K562 (cell line): ENCODE measurements at regions not wholly inside any gene's neighbourhood (a gene's known extent, or its start where the extent isn't known, plus 50 kb on each side); places are given as distances from the start of the nearest gene placed in this dataset.

Source experiments
- HOXB6 ChIP-seq: fragments of 250-450 bp; sonication (Bioruptor Pico); IDR thresholded peaks from 2 replicates; pipeline ENCODE4 v1.5.1; 2022; ENCODE audit warnings: mild to moderate bottlenecking, borderline replicate concordance
- JUN ChIP-seq, 2 experiments: sonication (generic) in 1 of 2; formaldehyde crosslinking in 1 of 2; IDR thresholded peaks; 2 replicates each; pipeline versions ENCODE4 v1.6.1 to v1.8.0; 2012 to 2022; ENCODE audit warnings: borderline replicate concordance in 2 of 2, mild to moderate bottlenecking in 2 of 2, improper control_type of control experiment in 1 of 2, low read depth in 1 of 2, low read length in 1 of 2, missing genetic modification reagents in 1 of 2
- JUNB ChIP-seq: fragments of 450-650 bp; formaldehyde crosslinking; conservative IDR thresholded peaks from 2 replicates; pipeline ENCODE4 v1.4.0; 2020; ENCODE audit warnings: mild to moderate bottlenecking
- SMARCA4 ChIP-seq: fragments of 450-650 bp; IDR thresholded peaks from 2 replicates; pipeline ENCODE4 v1.6.1; 2016
- SP2 ChIP-seq: IDR thresholded peaks from 2 replicates; pipeline ENCODE4 v1.6.1; 2011; ENCODE audit warnings: mild to moderate bottlenecking, low read depth, low read length, moderate library complexity; ENCODE audit not compliant: poor library complexity, severe bottlenecking; ENCODE audit errors: extremely low read depth
- TAF7 ChIP-seq: fragments of 450-650 bp; IDR thresholded peaks from 2 replicates; pipeline ENCODE4 v1.6.1; 2016; ENCODE audit warnings: missing genetic modification characterization, missing compliant biosample characterization
- ZNF121 ChIP-seq: sonication (generic); formaldehyde crosslinking; conservative IDR thresholded peaks from 2 replicates; pipeline ENCODE4 v1.8.0; 2022; ENCODE audit warnings: missing genetic modification reagents
- ZNF274 ChIP-seq: IDR thresholded peaks from 2 replicates; pipeline ENCODE4 v1.6.1; 2011; ENCODE audit warnings: low read depth, mild to moderate bottlenecking, low read length, moderate library complexity, borderline replicate concordance
- ZNF75A ChIP-seq: fragments of 450-650 bp; formaldehyde crosslinking; IDR thresholded peaks from 2 replicates; pipeline ENCODE4 v1.4.0; 2020; ENCODE audit warnings: mild to moderate bottlenecking
- TF ChIP-seq, protein P1 (sequence below), 2 experiments: fragments of 450-650 bp in 1 of 2; sonication (generic) in 1 of 2; formaldehyde crosslinking in 1 of 2; IDR thresholded peaks; 2 replicates each; pipeline versions ENCODE4 v1.7.1 to v1.9.0; 2016 to 2022; ENCODE audit warnings: inconsistent platforms in 1 of 2, mild to moderate bottlenecking in 1 of 2, missing genetic modification reagents in 1 of 2
- TF ChIP-seq, protein P2 (sequence below): sonication (generic); formaldehyde crosslinking; IDR thresholded peaks from 2 replicates; pipeline ENCODE4 v1.8.1; 2023; ENCODE audit warnings: missing genetic modification reagents, mild to moderate bottlenecking, borderline replicate concordance

GRCh38 chr3:181564222-181564621 lies 147.5 kb upstream of the SOX2 start (continued):
- TF ChIP-seq, protein P1, sequence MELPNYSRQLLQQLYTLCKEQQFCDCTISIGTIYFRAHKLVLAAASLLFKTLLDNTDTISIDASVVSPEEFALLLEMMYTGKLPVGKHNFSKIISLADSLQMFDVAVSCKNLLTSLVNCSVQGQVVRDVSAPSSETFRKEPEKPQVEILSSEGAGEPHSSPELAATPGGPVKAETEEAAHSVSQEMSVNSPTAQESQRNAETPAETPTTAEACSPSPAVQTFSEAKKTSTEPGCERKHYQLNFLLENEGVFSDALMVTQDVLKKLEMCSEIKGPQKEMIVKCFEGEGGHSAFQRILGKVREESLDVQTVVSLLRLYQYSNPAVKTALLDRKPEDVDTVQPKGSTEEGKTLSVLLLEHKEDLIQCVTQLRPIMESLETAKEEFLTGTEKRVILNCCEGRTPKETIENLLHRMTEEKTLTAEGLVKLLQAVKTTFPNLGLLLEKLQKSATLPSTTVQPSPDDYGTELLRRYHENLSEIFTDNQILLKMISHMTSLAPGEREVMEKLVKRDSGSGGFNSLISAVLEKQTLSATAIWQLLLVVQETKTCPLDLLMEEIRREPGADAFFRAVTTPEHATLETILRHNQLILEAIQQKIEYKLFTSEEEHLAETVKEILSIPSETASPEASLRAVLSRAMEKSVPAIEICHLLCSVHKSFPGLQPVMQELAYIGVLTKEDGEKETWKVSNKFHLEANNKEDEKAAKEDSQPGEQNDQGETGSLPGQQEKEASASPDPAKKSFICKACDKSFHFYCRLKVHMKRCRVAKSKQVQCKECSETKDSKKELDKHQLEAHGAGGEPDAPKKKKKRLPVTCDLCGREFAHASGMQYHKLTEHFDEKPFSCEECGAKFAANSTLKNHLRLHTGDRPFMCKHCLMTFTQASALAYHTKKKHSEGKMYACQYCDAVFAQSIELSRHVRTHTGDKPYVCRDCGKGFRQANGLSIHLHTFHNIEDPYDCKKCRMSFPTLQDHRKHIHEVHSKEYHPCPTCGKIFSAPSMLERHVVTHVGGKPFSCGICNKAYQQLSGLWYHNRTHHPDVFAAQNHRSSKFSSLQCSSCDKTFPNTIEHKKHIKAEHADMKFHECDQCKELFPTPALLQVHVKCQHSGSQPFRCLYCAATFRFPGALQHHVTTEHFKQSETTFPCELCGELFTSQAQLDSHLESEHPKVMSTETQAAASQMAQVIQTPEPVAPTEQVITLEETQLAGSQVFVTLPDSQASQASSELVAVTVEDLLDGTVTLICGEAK (IDR thresholded peaks at IDR 0.05): no peak
- TF ChIP-seq, protein P1 (CRISPR knock-in tag; IDR thresholded peaks at IDR 0.05): no peak
- TF ChIP-seq SP2 (no peak), TAF7 (tag) (no peak), SMARCA4 (no peak), JUN (IDR thresholded peaks at IDR 0.05; ENCODE audit: borderline replicate concordance, low read depth, low read length) (no peak), JUN (CRISPR knock-in tag; IDR thresholded peaks at IDR 0.05; ENCODE audit: borderline replicate concordance) (no peak), JUNB (CRISPR knock-in tag) (no peak), ZNF121 (CRISPR knock-in tag) (no peak), ZNF274 (no peak), ZNF75A (CRISPR knock-in tag) (no peak), HOXB6 (CRISPR knock-in tag) (no peak)
- TF ChIP-seq, protein P2, sequence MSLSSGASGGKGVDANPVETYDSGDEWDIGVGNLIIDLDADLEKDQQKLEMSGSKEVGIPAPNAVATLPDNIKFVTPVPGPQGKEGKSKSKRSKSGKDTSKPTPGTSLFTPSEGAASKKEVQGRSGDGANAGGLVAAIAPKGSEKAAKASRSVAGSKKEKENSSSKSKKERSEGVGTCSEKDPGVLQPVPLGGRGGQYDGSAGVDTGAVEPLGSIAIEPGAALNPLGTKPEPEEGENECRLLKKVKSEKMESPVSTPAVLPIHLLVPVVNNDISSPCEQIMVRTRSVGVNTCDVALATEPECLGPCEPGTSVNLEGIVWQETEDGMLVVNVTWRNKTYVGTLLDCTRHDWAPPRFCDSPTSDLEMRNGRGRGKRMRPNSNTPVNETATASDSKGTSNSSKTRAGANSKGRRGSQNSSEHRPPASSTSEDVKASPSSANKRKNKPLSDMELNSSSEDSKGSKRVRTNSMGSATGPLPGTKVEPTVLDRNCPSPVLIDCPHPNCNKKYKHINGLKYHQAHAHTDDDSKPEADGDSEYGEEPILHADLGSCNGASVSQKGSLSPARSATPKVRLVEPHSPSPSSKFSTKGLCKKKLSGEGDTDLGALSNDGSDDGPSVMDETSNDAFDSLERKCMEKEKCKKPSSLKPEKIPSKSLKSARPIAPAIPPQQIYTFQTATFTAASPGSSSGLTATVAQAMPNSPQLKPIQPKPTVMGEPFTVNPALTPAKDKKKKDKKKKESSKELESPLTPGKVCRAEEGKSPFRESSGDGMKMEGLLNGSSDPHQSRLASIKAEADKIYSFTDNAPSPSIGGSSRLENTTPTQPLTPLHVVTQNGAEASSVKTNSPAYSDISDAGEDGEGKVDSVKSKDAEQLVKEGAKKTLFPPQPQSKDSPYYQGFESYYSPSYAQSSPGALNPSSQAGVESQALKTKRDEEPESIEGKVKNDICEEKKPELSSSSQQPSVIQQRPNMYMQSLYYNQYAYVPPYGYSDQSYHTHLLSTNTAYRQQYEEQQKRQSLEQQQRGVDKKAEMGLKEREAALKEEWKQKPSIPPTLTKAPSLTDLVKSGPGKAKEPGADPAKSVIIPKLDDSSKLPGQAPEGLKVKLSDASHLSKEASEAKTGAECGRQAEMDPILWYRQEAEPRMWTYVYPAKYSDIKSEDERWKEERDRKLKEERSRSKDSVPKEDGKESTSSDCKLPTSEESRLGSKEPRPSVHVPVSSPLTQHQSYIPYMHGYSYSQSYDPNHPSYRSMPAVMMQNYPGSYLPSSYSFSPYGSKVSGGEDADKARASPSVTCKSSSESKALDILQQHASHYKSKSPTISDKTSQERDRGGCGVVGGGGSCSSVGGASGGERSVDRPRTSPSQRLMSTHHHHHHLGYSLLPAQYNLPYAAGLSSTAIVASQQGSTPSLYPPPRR (CRISPR knock-in tag): no peak
